ENCODE measurements at regions not wholly inside any gene's neighbourhood (a gene's known extent, or its start where the extent isn't known, plus 50 kb on each side); places are given as distances from the start of the nearest gene placed in this dataset.
A peak's percentile ranks its signal among the peaks of the same experiment; 100 is the strongest.
"Not testable (repeated sequence)": the region's sequence is repeated elsewhere in the genome, so short reads cannot be mapped to it uniquely, and the experiment has no call there.

- DNase-seq, result no peak
These were observed 1885.1 kb downstream of the OLFM4 start for GRCh38 chr13:54913668-54914067.

- DNase-seq, result no peak
These were observed 1898.9 kb downstream of the OLFM4 start for GRCh38 chr13:54927538-54927937.

- DNase-seq, result no peak
These were observed 1899.5 kb downstream of the OLFM4 start for GRCh38 chr13:54928071-54928470.

DNA sequence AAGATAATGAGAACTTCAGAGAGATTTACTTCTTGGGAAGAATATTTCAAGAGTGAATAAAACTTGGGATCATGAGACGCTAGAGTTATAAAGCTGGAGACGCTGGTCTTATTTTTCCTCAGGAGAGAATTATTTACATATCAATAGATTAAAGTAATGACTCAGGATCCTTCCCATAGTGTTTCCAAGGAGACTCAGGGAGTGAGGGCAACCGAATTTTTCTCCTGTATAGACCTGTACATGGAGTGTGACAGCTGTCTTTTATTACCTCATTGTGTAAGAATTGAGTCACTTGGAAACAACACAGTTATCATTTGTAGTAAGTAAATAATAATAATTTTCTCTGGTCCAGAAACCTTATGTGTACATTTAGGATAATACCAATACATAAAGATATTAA, 1905.5 kb downstream of the OLFM4 start:
- DNase-seq, result no peak

GRCh38 chr13:54945973-54946372, 1917.4 kb downstream of the OLFM4 start:
- DNase-seq, result peak; percentile 63

DNA sequence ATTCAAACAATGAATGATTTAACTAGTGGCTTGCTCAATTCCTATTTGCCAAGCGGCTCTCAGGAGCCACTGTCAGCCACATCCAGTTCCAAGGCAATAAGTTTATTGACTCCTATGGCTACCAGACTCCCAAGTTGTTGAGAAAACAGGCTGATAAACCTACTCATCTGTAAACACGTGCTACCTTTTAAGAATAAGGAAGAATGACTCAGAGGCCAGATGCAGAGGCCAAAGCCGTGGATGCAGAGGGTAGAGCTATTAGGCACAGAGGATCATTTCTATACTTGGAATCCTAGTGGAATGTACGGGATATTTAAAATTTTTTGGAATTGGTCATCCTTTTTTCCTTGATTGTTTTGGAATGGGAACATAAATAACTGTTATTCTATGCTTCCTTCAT, 1921.1 kb downstream of the OLFM4 start:
- DNase-seq, result no peak

DNA sequence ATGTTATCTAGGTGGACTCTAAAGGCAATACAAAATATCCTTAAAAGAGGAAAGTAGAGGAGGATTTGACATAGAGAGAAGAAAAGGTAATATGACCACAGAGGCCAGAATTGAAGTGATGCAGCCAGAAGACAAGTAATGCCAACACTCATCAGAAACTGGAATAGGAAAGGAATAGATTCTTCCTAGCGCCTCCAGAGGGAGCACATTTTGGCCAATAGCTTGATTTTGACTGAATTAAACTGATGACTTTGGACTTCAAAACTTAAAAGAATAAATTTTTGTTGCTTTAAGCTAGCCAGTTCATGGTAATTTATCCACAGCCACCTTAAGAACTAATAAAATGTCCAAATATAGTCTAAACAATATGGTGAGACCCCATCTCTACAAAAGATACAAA, 1921.9 kb downstream of the OLFM4 start:
- DNase-seq, result no peak

DNA sequence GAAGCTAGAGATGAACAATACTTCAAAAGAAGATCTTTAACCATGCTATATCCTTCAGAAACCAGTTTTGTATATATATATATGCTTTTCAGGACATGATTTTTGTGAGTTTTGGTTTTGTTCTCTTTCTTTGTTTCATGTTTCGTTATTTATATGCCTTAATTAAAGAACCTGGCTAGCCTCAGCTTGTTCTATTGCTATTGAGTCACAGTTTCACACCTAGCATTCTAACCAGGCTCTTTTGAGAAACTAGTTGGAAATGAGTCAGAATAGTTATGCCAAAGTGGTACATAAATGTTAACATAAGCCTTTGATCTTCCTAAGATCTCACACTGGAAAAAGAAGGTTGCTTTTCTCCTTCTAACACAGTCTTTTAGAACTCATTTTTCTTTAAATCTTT, 1925.2 kb downstream of the OLFM4 start:
- DNase-seq, result no peak

GRCh38 chr13:54958781-54959180, 1930.2 kb downstream of the OLFM4 start:
- no peak for DNase-seq

DNA sequence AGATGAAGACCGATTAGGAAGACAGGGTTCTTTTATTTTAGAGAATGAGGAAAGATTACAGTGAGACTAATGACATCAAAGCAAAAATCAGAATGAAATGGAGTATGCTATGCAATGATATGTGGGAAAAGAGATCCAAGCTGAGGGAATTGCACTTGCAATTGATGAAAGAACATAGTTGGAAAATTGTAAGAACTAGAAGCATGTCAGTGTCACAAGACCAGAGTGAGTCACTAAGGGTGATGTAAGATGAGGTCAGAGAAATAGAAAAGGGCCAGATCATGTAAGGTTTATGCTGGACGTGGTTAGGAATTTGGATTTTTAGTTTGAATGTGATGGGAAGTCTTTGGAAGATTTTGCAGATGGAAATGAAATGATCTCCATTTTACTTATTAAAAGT, 1937.3 kb downstream of the OLFM4 start:
- DNase-seq, result no peak

GRCh38 chr13:54972838-54973237, 1944.2 kb downstream of the OLFM4 start:
- no peak for DNase-seq

DNA sequence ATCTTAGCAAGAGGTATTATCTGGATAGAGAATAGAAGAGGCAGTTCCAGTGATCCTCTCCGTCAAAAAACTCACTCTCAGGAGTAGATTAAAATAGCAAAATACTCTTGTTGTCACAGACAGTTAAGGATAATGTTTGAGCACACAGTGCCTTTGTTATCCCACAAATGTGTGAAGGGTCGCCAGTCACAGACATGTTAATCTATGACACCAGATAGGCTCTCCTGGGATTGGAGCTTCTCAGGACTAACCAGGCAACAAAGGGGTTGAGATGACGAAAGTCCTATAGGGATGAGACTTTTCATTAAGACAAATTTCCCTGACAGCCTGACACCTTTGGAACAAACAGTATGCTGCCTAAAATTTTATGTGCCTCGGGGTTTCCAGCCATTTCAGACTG, 1947.1 kb downstream of the OLFM4 start:
- DNase-seq, result no peak

DNA sequence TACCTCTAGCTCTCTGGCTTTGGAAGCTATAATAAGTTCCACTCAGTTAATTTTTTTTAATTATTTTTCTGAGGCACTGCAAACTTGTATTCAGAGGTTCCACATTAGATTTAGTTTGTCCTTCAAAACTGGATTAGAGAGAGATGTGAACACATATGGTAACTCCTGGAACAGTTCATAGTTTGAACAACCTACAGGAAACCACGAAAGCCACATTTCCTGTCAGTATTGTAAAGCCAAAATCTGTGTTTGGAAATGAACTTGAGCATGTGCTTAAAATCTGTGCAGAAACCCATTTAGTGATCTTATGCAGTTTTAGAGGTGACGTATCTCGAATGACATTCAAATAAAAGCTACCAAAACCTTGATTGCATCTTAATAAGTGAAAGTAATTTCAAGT, 1952.0 kb downstream of the OLFM4 start:
- no peak for DNase-seq

- DNase-seq, result no peak
These were observed 1960.8 kb downstream of the OLFM4 start for GRCh38 chr13:54989418-54989817.

GRCh38 chr13:54999399-54999907, 1970.8 kb downstream of the OLFM4 start:
- DNase-seq, result no peak

GRCh38 chr13:55000043-55000442, 1971.4 kb downstream of the OLFM4 start:
- DNase-seq, result no peak

DNA sequence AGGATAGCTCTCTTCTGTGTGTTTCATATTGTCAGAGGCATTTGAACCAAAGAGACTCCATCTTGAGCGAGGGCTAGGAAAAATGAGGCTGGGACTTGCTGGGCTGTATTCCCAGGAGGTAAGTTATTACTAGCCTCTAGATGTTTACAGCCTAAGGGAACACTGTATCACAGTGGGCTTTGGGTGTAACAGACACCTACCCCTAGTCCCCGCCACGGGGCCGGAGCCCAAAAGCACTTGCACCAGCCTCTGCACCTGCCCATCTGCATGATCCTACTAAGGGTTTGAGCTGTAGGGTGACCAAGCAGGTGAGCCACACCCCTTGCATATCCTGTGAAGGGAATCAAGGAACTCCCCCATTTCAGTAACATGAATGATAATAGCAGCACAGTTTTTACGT, 1972.2 kb downstream of the OLFM4 start:
- no peak for DNase-seq

- no peak for DNase-seq
These were observed 1973.3 kb downstream of the OLFM4 start for GRCh38 chr13:55001881-55002280.

GRCh38 chr13:55007681-55008080, 1979.1 kb downstream of the OLFM4 start:
- no peak for DNase-seq

- DNase-seq, result no peak
These were observed 1984.4 kb downstream of the OLFM4 start for GRCh38 chr13:55013051-55013450.

GRCh38 chr13:55029280-55029679, 2000.7 kb downstream of the OLFM4 start:
- DNase-seq, result no peak

- DNase-seq, result peak; percentile 16
These were observed 2009.6 kb downstream of the OLFM4 start for GRCh38 chr13:55038230-55038629.

- not testable (repeated sequence) for DNase-seq
These were observed 2025.4 kb downstream of the OLFM4 start for GRCh38 chr13:55053891-55054550.

DNA sequence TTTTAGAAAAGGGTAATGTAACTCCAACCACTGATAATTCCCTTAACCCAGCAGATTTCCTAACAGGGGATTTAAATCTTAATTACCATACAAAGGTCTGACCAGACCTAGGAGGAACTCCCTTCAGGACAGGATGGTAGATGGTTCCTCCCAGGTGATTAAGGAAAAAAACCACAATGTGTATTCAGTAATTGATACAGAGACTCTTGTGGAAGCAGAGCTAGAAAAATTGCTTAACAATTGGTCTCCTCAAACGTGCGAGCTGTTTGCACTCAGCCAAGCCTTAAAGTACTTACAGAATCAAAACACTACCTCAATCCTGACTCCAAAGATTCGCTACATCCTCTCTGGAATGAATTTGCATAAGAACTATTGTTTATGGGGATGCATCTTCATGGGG, 2027.1 kb downstream of the OLFM4 start:
- peak; percentile 8 for DNase-seq

DNA sequence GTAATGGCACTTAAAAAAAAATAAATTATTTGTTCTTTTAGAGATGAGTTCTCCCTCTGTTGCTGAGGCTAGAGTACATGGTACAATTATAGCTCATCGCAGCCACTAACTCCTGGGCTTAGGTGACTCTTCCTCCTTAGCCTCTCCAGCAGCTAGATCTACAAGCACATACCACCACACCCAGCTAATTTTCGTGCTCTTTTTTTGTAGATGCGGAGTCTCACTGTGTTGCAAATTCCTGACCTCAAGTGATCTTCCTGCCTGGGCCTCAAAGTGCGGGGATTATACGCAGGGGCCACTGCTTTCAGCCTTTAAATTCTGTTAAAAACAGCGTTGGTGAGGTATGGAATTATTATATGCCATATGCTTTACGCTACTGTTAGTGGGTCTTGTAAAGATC, 2034.0 kb downstream of the OLFM4 start:
- DNase-seq, result no peak
